ENCODE measurements at regions not wholly inside any gene's neighbourhood (a gene's known extent, or its start where the extent isn't known, plus 50 kb on each side); places are given as distances from the start of the nearest gene placed in this dataset.
"Not testable (repeated sequence)": the region's sequence is repeated elsewhere in the genome, so short reads cannot be mapped to it uniquely, and the experiment has no call there.

DNA sequence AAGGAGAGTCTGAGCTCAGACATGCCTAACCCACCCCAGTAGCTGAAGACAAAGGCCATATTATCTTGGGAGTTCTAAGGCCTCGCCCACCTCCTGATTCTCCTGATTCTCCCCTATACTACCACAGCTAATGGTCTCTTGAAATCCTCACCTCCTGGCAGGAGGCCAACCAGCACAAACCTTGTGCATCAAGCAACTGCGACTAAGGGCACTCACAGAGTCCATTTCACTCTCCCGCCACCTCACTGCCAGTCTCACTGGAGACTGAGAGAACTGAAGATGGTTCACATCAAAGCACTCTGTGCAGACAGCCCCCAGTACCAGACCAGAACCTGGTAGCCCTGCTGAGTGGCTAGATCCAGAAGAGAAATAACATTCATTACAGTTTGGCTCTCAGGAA is 102.1 kb upstream of the KLF8 start:
- no peak for DNase-seq (ENCODE audit: low read depth in 2 of 2)

DNA sequence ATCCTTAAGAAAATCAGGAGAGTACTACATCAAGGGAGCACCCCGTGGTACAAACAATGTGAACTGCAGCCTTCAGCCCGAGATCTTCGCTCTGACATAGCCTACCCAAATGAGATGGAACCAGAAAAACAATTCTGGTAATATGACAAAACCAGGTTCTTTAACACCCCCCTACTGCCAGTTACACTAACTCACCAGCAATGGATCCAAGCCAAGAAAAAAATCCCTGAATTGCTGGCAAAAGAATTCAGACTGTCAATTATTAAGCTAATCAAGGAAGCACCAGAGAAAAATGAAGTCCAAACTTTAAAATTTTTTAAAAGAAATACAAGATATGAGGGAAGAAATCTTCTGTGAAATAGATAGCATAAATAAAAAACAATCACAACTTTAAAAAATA is 101.7 kb upstream of the KLF8 start:
- DNase-seq (ENCODE audit: low read depth in 2 of 2): no peak

DNA sequence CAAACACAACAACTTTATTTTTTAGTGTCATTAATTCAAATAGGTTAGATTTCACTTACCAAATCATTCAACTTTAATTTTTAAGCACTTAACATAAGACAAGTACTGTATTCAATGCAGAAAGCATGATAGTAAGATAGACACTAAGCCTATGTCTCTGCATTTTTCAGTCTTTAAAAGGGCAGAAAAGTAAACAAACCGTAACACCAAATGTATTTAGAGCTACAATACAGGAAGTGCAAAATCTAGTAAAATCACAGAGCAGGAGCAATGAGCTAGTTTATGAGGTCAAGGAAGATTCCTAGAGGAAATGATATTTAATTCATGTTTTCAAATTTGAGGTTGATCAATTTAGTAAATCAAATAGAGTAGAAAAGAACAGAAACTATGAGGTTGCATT is 68.0 kb upstream of the KLF8 start:
- not testable (repeated sequence) for DNase-seq (ENCODE audit: low read depth in 2 of 2)

All from dermis microvascular lymphatic vessel endothelial cell (primary cell).